Caco-2 (cell line): ENCODE measurements at regions not wholly inside any gene's neighbourhood (a gene's known extent, or its start where the extent isn't known, plus 50 kb on each side); places are given as distances from the start of the nearest gene placed in this dataset.

Source experiments
- BruUV-seq: library from RNA; stranded (reverse); fragments of 400-500 nt; replicated peaks from 2 replicates; lab custom pipeline; 2021; lab: Mats Ljungman, UMichigan
- CTCF ChIA-PET: fragments of 300-600 bp; sonication (Branson Sonifier 250); formaldehyde crosslinking; loops from one replicate; lab custom pipeline; 2022; ENCODE audit warnings: antibody characterized with exemption; lab: Charles Lee
- POLR2A ChIA-PET: fragments of 300-600 bp; sonication (Branson Sonifier 250); formaldehyde crosslinking; loops from one replicate; lab custom pipeline; 2022; ENCODE audit warnings: antibody characterized with exemption; lab: Charles Lee
- DNase-seq, 2 experiments: peaks; one replicate each; pipeline versions ENCODE4 v3.0.0 to v3.0.0-alpha.2; 2020 to 2022
- H3K27me3 ChIP-seq: replicated peaks from 2 replicates; pipeline ENCODE4 v1.6.0; 2011; ENCODE audit warnings: low read length; ENCODE audit not compliant: control insufficient read depth, insufficient read depth
- H3K36me3 ChIP-seq: 2 replicates; pipeline ENCODE4 v1.5.1; 2011; ENCODE audit warnings: low read length; ENCODE audit not compliant: control insufficient read depth, insufficient read depth
- H3K4me1 ChIP-seq: fragments of 250-450 bp; sonication (Bioruptor Pico); 2 replicates; pipeline ENCODE4 v1.5.1; 2020; ENCODE audit warnings: mild to moderate bottlenecking
- H3K4me3 ChIP-seq: 2 replicates; pipeline ENCODE4 v1.5.1; 2011; ENCODE audit warnings: low read depth, mild to moderate bottlenecking, control low read depth, low read length
- H3K9me3 ChIP-seq: fragments of 250-450 bp; sonication (Bioruptor Pico); 2 replicates; pipeline ENCODE4 v1.5.1; 2020; ENCODE audit warnings: mild to moderate bottlenecking, moderate library complexity
- H3K27ac Mint-ChIP-seq: one replicate; pipeline ENCODE4 v1.8.0; 2022; ENCODE audit warnings: mixed read lengths; ENCODE audit not compliant: unreplicated experiment
- H3K27me3 Mint-ChIP-seq: one replicate; pipeline ENCODE4 v1.8.0; 2022; ENCODE audit warnings: mixed read lengths; ENCODE audit not compliant: insufficient read depth, unreplicated experiment
- H3K36me3 Mint-ChIP-seq: one replicate; pipeline ENCODE4 v1.8.0; 2022; ENCODE audit warnings: mild to moderate bottlenecking, mixed read lengths; ENCODE audit not compliant: insufficient read depth, unreplicated experiment
- H3K4me1 Mint-ChIP-seq: one replicate; pipeline ENCODE4 v1.8.0; 2022; ENCODE audit warnings: low read depth, mixed read lengths; ENCODE audit not compliant: unreplicated experiment
- H3K4me3 Mint-ChIP-seq: one replicate; pipeline ENCODE4 v1.8.0; 2022; ENCODE audit warnings: mild to moderate bottlenecking, moderate library complexity, mixed read lengths; ENCODE audit not compliant: unreplicated experiment
- H3K9me3 Mint-ChIP-seq: one replicate; pipeline ENCODE4 v1.8.0; 2022; ENCODE audit warnings: mixed read lengths; ENCODE audit not compliant: unreplicated experiment
- intact Hi-C: fragments of 100-400 bp; cut with micrococcal nuclease; formaldehyde crosslinking; loops from one replicate; pipeline ENCODE4 v1.10.0; 2022; ENCODE audit not compliant: unreplicated experiment
- TF ChIP-seq, protein P1 (sequence below), 2 experiments: fragments of 200-600 bp in 1 of 2; IDR thresholded peaks; 1 replicate in 1 of 2; 2 replicates in 1 of 2; pipeline versions ENCODE4 v1.5.1 to v1.8.0; 2011 to 2022; ENCODE audit warnings: antibody characterized with exemption in 1 of 2, control low read depth in 1 of 2, inconsistent platforms in 1 of 2, low read depth in 1 of 2, low read length in 1 of 2, mild to moderate bottlenecking in 1 of 2, moderate library complexity in 1 of 2; ENCODE audit not compliant: insufficient read depth in 1 of 2, severe bottlenecking in 1 of 2, unreplicated experiment in 1 of 2

DNA sequence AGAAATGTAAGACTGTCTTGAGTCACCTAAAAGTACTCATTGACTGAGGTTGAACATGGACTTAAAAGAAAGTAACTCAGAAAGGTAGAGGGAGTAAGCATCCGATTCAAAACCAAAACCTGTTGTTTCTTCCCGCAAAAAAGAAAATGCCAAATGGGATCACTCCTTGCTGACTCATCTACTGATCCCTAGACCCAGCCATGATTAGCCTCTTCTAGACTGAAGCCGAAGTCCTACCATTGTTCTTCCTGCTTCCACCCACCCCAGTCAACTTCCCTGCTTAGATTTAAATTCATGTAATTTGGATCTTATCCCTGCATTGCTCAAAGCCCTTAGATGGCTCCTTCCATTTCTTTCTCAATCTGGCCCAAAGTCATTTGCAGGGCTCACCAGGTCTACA lies 760.5 kb upstream of the SOX9 start:
- no peak for DNase-seq
- Histone ChIP-seq H3K27me3 (no peaks in the 10 kb centered on the region), H3K4me1 (peaks cover 4% of the 10 kb centered on the region; the same call in 1 of the 2 replicates), H3K4me3 (no peak overlapping the region), H3K9me3 (0 out of 2 replicates have a peak, but pooled peaks cover 10% of the 10 kb centered on the region), H3K36me3 (no peaks in the 10 kb centered on the region)
- CTCF ChIA-PET: no interaction called here
- Mint-ChIP-seq H3K27ac (no peak overlapping the region), H3K4me3 (no peak overlapping the region), H3K36me3 (no peaks in the 10 kb centered on the region), H3K9me3 (peaks cover 40% of the 10 kb centered on the region), H3K4me1 (peaks cover 17% of the 10 kb centered on the region), H3K27me3 (no peaks in the 10 kb centered on the region)
- TF ChIP-seq, protein P1, sequence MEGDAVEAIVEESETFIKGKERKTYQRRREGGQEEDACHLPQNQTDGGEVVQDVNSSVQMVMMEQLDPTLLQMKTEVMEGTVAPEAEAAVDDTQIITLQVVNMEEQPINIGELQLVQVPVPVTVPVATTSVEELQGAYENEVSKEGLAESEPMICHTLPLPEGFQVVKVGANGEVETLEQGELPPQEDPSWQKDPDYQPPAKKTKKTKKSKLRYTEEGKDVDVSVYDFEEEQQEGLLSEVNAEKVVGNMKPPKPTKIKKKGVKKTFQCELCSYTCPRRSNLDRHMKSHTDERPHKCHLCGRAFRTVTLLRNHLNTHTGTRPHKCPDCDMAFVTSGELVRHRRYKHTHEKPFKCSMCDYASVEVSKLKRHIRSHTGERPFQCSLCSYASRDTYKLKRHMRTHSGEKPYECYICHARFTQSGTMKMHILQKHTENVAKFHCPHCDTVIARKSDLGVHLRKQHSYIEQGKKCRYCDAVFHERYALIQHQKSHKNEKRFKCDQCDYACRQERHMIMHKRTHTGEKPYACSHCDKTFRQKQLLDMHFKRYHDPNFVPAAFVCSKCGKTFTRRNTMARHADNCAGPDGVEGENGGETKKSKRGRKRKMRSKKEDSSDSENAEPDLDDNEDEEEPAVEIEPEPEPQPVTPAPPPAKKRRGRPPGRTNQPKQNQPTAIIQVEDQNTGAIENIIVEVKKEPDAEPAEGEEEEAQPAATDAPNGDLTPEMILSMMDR (IDR thresholded peaks at IDR 0.05; ENCODE audit: insufficient read depth in 1 of 2, low read depth in 1 of 2, low read length in 1 of 2, severe bottlenecking in 1 of 2, unreplicated experiment in 1 of 2): no peak
- intact Hi-C loops: no loop called here
- no TSS peak for BruUV-seq
- POLR2A ChIA-PET: no interaction called here

DNA sequence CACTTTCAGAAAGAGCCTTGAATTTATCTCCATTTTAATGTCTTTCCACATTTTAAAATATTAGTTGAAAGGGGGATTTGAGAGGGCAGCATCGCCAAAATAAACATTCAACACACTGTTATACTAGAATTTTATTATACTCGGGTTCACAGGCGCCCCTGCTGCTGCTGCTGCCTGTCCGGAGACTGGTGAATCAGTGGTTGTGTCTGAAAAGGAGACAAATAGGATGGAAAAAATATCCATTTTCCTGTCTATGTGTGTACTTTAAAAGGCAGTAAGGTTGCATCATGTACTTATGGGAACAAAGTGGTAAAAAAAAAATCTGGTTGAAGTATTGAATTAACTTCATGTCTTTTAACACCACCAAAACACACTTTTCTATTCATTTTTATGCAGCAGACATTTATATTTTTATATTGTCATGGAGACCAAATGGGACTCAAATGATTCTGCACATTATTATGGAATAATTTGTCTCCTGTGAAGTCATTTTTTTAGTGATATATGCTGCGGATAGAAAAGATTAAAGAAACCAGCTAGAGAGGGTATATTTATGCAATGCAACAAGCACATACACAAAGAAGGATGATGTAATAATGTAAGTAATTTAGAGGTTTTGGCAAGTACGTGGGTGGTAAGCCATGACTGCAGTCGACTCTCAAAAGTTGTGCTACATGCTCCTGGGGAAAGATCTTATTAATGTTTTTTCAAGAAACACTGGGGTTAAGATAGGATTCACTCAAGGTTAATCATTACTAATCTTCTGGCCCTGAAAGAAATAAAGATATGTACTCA lies 759.0 kb upstream of the SOX9 start:
- Histone ChIP-seq H3K4me3 (no peak overlapping the region), H3K36me3 (no peaks in the 10 kb centered on the region), H3K27me3 (no peaks in the 10 kb centered on the region), H3K4me1 (peaks cover 4% of the 10 kb centered on the region; the same call in 1 of the 2 replicates), H3K9me3 (0 out of 2 replicates have a peak, but pooled peaks cover 10% of the 10 kb centered on the region)
- TF ChIP-seq, protein P1 (IDR thresholded peaks at IDR 0.05; ENCODE audit: insufficient read depth in 1 of 2, low read depth in 1 of 2, low read length in 1 of 2, severe bottlenecking in 1 of 2, unreplicated experiment in 1 of 2): no peak
- Mint-ChIP-seq H3K36me3 (no peaks in the 10 kb centered on the region), H3K4me1 (peaks cover 17% of the 10 kb centered on the region), H3K4me3 (no peak overlapping the region), H3K27me3 (no peaks in the 10 kb centered on the region), H3K9me3 (peaks cover 40% of the 10 kb centered on the region), H3K27ac (no peak overlapping the region)
- intact Hi-C loops: loop anchor here (2.0 kb wide), 1 partner anchor 15 kb away; no protein-coding TSS in a partner anchor
- DNase-seq: no peak
- POLR2A ChIA-PET: no interaction called here
- no TSS peak for BruUV-seq
- CTCF ChIA-PET: no interaction called here

DNA sequence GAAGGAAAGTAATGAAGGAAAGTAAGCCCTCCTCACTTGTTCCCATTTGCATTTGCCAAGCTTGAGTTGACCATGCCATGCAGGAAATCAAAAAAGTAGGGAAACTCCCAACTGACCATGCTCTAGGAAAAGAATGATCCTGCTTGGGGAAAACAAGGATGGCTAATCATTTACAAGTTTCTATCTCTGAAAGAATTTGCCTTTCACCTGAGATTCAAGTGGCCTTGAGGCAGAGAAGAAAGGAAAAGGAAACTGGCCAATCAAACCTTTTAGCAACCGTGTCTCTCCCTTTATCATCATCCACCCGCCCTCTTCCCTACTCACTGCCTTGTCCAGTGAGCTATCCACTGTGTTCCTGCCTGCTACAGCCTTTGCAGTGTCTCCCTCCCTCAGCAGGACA lies 757.2 kb upstream of the SOX9 start:
- H3K36me3 Mint-ChIP-seq: no peaks in the 10 kb centered on the region
- Histone ChIP-seq H3K27me3 (no peaks in the 10 kb centered on the region), H3K36me3 (no peaks in the 10 kb centered on the region), H3K9me3 (0 out of 2 replicates have a peak, but pooled peaks cover 10% of the 10 kb centered on the region), H3K4me1 (peaks cover 4% of the 10 kb centered on the region; the same call in 1 of the 2 replicates), H3K4me3 (no peak overlapping the region)
- no TSS peak for BruUV-seq
- H3K27ac Mint-ChIP-seq: no peak overlapping the region
- peaks cover 17% of the 10 kb centered on the region for H3K4me1 Mint-ChIP-seq
- TF ChIP-seq, protein P1 (IDR thresholded peaks at IDR 0.05; ENCODE audit: insufficient read depth in 1 of 2, low read depth in 1 of 2, low read length in 1 of 2, severe bottlenecking in 1 of 2, unreplicated experiment in 1 of 2): no peak
- ChIA-PET POLR2A (no interaction called here), CTCF (no interaction called here)
- H3K27me3 Mint-ChIP-seq: no peaks in the 10 kb centered on the region
- no peak overlapping the region for H3K4me3 Mint-ChIP-seq
- DNase-seq: no peak
- intact Hi-C loops: loop anchor here (2.0 kb wide), 1 partner anchor 13 kb away; no protein-coding TSS in a partner anchor
- H3K9me3 Mint-ChIP-seq: peaks cover 40% of the 10 kb centered on the region
